OCI-LY7 (cell line): ENCODE measurements at regions not wholly inside any gene's neighbourhood (a gene's known extent, or its start where the extent isn't known, plus 50 kb on each side); places are given as distances from the start of the nearest gene placed in this dataset.

ENCODE experiments used
- EZH2phosphoT487 ChIP-seq: fragments of 200-600 bp; sonication (generic); IDR thresholded peaks from 2 replicates; pipeline ENCODE4 v1.6.1; 2018; ENCODE audit warnings: low read depth, borderline replicate concordance, mild to moderate bottlenecking, mixed run types, antibody characterized with exemption, low read length, moderate library complexity, mixed read lengths
- TF ChIP-seq, protein P1 (sequence below): fragments of 200-600 bp; sonication (generic); conservative IDR thresholded peaks from 2 replicates; pipeline ENCODE4 v1.5.1; 2014; ENCODE audit warnings: mild to moderate bottlenecking, antibody characterized with exemption, low read length, moderate library complexity, mixed read lengths

DNA sequence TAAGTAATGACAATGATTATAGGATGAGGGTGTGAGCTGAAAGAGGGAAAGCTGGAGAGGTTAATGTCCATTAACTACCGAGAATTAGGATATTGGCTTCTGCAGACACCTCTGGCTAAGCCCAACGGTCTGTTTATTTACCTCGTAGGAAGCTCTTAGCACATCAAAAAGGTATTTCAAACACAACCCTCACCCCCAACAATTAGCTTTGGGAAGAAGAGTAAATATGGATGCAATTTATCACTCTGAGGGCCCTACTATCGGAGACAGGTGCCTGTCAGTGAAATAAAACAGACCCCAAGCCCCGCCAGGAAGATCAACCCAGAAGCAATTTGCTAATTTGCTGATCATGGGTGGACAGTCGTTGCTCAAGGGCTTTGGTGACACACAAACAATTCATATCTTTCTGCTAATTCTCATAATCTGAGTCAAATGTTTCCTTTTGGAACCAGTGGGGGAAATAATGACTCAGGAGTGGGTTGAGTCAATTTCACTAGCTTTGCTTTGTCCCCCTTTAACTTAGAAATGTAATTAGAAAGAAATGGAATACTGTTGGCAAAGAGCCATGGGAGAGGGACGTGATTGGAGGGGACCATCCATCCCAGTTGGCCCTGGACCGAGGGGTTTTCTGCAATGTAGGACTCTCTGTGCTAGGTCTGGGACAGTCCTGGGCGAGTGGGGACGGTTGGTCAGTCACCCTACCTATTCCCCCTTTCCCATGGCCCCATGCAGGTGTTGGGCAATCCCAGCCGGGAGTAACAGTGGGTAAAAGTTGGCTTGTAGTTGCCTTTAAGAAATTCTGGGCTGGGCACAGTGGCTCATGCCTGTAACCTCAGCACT lies 99.1 kb upstream of the MED13L start:
- TF ChIP-seq, protein P1, sequence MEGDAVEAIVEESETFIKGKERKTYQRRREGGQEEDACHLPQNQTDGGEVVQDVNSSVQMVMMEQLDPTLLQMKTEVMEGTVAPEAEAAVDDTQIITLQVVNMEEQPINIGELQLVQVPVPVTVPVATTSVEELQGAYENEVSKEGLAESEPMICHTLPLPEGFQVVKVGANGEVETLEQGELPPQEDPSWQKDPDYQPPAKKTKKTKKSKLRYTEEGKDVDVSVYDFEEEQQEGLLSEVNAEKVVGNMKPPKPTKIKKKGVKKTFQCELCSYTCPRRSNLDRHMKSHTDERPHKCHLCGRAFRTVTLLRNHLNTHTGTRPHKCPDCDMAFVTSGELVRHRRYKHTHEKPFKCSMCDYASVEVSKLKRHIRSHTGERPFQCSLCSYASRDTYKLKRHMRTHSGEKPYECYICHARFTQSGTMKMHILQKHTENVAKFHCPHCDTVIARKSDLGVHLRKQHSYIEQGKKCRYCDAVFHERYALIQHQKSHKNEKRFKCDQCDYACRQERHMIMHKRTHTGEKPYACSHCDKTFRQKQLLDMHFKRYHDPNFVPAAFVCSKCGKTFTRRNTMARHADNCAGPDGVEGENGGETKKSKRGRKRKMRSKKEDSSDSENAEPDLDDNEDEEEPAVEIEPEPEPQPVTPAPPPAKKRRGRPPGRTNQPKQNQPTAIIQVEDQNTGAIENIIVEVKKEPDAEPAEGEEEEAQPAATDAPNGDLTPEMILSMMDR, result no peak
- TF ChIP-seq EZH2phosphoT487, result no peak
